ENCODE measurements at regions not wholly inside any gene's neighbourhood (a gene's known extent, or its start where the extent isn't known, plus 50 kb on each side); places are given as distances from the start of the nearest gene placed in this dataset.

DNA sequence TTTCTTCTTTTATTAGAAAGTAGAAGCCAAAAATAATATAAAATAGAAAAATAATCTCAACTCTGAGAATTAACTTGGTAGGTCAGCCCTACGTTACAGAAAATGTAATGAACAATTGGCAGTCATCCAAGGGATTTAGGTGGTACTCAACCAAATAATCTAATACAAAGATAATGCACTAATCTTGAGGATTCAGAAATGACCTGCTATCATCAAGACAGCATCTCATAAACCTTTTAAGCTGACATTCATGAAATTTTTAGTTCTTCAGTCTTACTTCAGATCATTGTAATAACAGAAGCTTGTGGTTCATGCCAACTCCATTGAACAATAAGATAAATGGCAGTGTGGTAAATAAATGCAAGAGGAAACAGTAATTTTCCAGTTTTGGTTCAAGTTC lies 1058.0 kb downstream of the MAT2B start:
- H3K4me3 ChIP-seq = no peak overlapping the region
- TF ChIP-seq, protein P1, sequence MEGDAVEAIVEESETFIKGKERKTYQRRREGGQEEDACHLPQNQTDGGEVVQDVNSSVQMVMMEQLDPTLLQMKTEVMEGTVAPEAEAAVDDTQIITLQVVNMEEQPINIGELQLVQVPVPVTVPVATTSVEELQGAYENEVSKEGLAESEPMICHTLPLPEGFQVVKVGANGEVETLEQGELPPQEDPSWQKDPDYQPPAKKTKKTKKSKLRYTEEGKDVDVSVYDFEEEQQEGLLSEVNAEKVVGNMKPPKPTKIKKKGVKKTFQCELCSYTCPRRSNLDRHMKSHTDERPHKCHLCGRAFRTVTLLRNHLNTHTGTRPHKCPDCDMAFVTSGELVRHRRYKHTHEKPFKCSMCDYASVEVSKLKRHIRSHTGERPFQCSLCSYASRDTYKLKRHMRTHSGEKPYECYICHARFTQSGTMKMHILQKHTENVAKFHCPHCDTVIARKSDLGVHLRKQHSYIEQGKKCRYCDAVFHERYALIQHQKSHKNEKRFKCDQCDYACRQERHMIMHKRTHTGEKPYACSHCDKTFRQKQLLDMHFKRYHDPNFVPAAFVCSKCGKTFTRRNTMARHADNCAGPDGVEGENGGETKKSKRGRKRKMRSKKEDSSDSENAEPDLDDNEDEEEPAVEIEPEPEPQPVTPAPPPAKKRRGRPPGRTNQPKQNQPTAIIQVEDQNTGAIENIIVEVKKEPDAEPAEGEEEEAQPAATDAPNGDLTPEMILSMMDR (IDR thresholded peaks at IDR 0.05; ENCODE audit: low read depth, low read length) = no peak

DNA sequence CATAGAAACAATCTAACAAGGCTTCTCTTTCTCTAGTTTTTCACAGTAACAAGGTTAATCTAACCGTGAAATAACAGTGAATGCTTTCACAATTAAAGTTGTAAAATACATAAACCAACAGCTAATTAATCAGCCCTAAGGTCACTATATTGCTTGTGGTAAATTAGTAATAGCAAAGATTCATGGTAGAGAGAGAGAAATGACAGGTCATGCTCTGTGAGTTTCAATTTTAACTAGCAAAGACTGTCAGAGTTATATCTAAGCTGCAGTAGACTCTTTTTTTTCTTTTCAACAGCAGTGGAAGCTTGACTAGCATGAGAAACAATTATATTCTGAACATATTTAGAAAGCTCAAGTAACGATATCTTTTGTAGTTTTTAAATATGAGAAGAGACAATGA lies 1068.0 kb downstream of the MAT2B start:
- no peaks in the 10 kb centered on the region for H3K9me3 ChIP-seq (ENCODE audit: low read depth)
- DNase-seq (ENCODE audit: low read depth in 1 of 2, low spot score in 1 of 2) = no peak
- no peak overlapping the region for H3K27ac ChIP-seq
- no peaks in the 10 kb centered on the region for H3K36me3 ChIP-seq
- TF ChIP-seq, protein P1 (IDR thresholded peaks at IDR 0.05; ENCODE audit: low read depth, low read length) = no peak
- H3K4me1 ChIP-seq (ENCODE audit: low read depth) = no peaks in the 10 kb centered on the region
- H3K27me3 ChIP-seq = no peaks in the 10 kb centered on the region
- no peak overlapping the region for H3K4me3 ChIP-seq

More for the DNA sequence above, 1058.0 kb downstream of the MAT2B start:
- H3K27me3 ChIP-seq = no peaks in the 10 kb centered on the region
- no peaks in the 10 kb centered on the region for H3K36me3 ChIP-seq
- H3K9me3 ChIP-seq (ENCODE audit: low read depth) = no peaks in the 10 kb centered on the region
- no peak for DNase-seq (ENCODE audit: low read depth in 1 of 2, low spot score in 1 of 2)
- peaks cover 6% of the 10 kb centered on the region for H3K4me1 ChIP-seq (ENCODE audit: low read depth)
- no peak overlapping the region for H3K27ac ChIP-seq

DNA sequence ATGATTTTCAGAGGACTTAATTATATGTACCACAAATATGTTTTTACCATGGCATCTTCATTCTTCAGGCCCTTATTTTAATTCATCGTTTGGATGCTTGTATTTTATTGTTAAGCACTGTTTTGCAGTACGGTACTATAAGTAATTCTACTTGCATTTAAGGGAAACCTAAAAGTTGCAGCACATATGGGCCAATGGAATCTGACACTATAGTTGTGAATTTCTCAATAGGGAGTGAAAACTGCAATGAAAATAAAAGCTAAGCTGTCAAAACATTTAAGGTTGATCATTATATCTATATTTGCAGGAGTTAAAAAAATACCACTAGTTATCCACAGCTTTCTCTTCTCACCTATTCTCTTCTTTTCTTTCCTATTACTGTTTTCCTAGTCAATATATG lies 1071.8 kb downstream of the MAT2B start:
- no peaks in the 10 kb centered on the region for H3K36me3 ChIP-seq
- H3K9me3 ChIP-seq (ENCODE audit: low read depth) = no peaks in the 10 kb centered on the region
- no peak overlapping the region for H3K27ac ChIP-seq
- H3K4me1 ChIP-seq (ENCODE audit: low read depth) = no peaks in the 10 kb centered on the region
- no peaks in the 10 kb centered on the region for H3K27me3 ChIP-seq
- no peak overlapping the region for H3K4me3 ChIP-seq
- DNase-seq (ENCODE audit: low read depth in 1 of 2, low spot score in 1 of 2) = no peak
- TF ChIP-seq, protein P1 (IDR thresholded peaks at IDR 0.05; ENCODE audit: low read depth, low read length) = no peak

DNA sequence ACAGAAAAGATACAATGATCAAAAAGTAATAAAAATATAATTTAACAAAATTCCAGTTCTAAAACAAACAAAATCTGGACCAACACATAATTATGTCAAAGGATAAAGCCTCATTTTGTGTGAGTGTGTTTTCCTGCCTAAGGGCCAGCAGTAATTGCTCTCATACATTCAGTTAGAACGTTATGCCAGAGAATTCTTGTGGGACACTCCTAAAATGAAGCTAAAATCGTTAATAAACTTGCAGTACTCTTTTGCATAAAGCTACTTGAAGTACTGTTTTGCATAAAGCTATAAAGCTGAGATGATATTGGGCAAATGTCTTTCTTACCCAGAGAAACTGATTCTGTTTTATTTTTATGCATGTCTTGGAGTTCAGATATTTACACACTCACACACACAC lies 1072.3 kb downstream of the MAT2B start:
- no peak for DNase-seq (ENCODE audit: low read depth in 1 of 2, low spot score in 1 of 2)
- H3K4me1 ChIP-seq (ENCODE audit: low read depth) = no peaks in the 10 kb centered on the region
- no peaks in the 10 kb centered on the region for H3K27me3 ChIP-seq
- no peaks in the 10 kb centered on the region for H3K9me3 ChIP-seq (ENCODE audit: low read depth)
- no peak overlapping the region for H3K4me3 ChIP-seq
- TF ChIP-seq, protein P1 (IDR thresholded peaks at IDR 0.05; ENCODE audit: low read depth, low read length) = no peak
- H3K27ac ChIP-seq = no peak overlapping the region
- no peaks in the 10 kb centered on the region for H3K36me3 ChIP-seq

DNA sequence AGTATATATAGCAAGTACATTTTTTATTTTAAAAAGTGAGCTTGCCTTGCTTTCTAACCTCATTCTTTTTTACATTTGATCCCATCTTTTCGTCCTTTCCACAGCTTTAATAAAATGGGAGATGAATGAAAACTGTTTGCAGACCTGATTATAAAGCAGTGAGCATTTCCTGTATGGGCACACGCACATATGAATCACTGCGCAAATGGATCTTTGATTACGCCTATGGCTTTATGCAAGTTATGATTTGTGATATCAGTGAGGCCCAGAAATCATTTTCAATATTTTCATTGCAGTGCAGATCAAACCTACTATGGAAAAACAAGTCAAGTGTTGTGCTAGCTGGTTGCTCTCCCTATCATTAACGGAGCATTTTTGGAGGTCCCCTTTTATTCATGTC lies 1073.0 kb downstream of the MAT2B start:
- Histone ChIP-seq H3K9me3 (ENCODE audit: low read depth) (no peaks in the 10 kb centered on the region), H3K36me3 (no peaks in the 10 kb centered on the region), H3K4me1 (ENCODE audit: low read depth) (no peaks in the 10 kb centered on the region), H3K27ac (no peak overlapping the region), H3K4me3 (no peak overlapping the region), H3K27me3 (no peaks in the 10 kb centered on the region)
- no peak for DNase-seq (ENCODE audit: low read depth in 1 of 2, low spot score in 1 of 2)
- TF ChIP-seq, protein P1 (IDR thresholded peaks at IDR 0.05; ENCODE audit: low read depth, low read length) = no peak

DNA sequence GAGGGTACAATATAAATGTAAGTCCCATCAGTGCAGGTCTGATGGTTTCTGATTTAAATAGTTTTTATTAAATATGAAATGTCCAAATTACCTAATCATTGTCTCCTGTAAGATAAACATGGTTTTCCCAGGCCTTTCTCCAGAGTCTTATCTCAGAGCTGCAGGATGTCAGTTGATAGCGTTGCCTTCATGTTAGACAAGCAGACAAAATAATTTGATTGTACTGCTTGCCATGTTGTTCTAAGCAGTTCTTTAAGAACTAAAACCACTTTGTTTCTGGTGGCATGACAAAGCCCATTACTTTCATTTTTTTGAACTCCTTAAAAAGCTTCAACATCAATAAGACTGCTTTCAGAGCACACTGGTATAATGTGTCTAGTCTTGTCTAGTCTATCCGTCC lies 1073.5 kb downstream of the MAT2B start:
- Histone ChIP-seq H3K4me1 (ENCODE audit: low read depth) (no peaks in the 10 kb centered on the region), H3K27ac (no peak overlapping the region), H3K4me3 (no peak overlapping the region), H3K27me3 (no peaks in the 10 kb centered on the region), H3K36me3 (no peaks in the 10 kb centered on the region), H3K9me3 (ENCODE audit: low read depth) (no peaks in the 10 kb centered on the region)
- TF ChIP-seq, protein P1 (IDR thresholded peaks at IDR 0.05; ENCODE audit: low read depth, low read length) = no peak
- no peak for DNase-seq (ENCODE audit: low read depth in 1 of 2, low spot score in 1 of 2)

Data from cardiac muscle cell (in vitro differentiated cells and primary cell).